ENCODE measurements at regions not wholly inside any gene's neighbourhood (a gene's known extent, or its start where the extent isn't known, plus 50 kb on each side); places are given as distances from the start of the nearest gene placed in this dataset.

- TF ChIP-seq CTCF (IDR thresholded peaks at IDR 0.05), result no peak
- intact Hi-C loops (cut with DNase I), result no loop called here
- H3K27ac ChIP-seq, result no peak overlapping the region
- no peaks in the 10 kb centered on the region for H3K27me3 ChIP-seq (ENCODE audit: low read depth)
- H3K4me1 ChIP-seq, result no peaks in the 10 kb centered on the region
- no peaks in the 10 kb centered on the region for H3K36me3 ChIP-seq
- DNase-seq (no peak), ATAC-seq (no peak)
- H3K4me3 ChIP-seq, result no peak overlapping the region
- no peaks in the 10 kb centered on the region for H3K9me3 ChIP-seq
Observed at GRCh38 chr13:64847767-64848166, 2382.4 kb downstream of the PCDH9 start.

- Histone ChIP-seq H3K27ac (no peak overlapping the region), H3K9me3 (no peaks in the 10 kb centered on the region), H3K4me3 (no peak overlapping the region), H3K4me1 (no peaks in the 10 kb centered on the region), H3K36me3 (no peaks in the 10 kb centered on the region), H3K27me3 (ENCODE audit: low read depth) (no peaks in the 10 kb centered on the region)
- DNase-seq (no peak), ATAC-seq (no peak)
- no peak for TF ChIP-seq CTCF (IDR thresholded peaks at IDR 0.05)
- intact Hi-C loops (cut with DNase I), result no loop called here
Observed at GRCh38 chr13:64845110-64845509, 2385.0 kb downstream of the PCDH9 start.

- intact Hi-C loops (cut with DNase I), result no loop called here
- Histone ChIP-seq H3K9me3 (no peaks in the 10 kb centered on the region), H3K27ac (no peak overlapping the region), H3K4me1 (no peaks in the 10 kb centered on the region), H3K36me3 (no peaks in the 10 kb centered on the region), H3K27me3 (ENCODE audit: low read depth) (no peaks in the 10 kb centered on the region), H3K4me3 (no peak overlapping the region)
- ATAC-seq, result no peak
- DNase-seq, result no peak
- TF ChIP-seq CTCF (IDR thresholded peaks at IDR 0.05), result no peak
Observed at GRCh38 chr13:64819081-64819480, 2411.1 kb downstream of the PCDH9 start.

- Histone ChIP-seq H3K27ac (no peak overlapping the region), H3K4me3 (no peak overlapping the region), H3K9me3 (no peaks in the 10 kb centered on the region), H3K4me1 (no peaks in the 10 kb centered on the region), H3K27me3 (ENCODE audit: low read depth) (no peaks in the 10 kb centered on the region), H3K36me3 (no peaks in the 10 kb centered on the region)
- DNase-seq (no peak), ATAC-seq (no peak)
- no peak for TF ChIP-seq CTCF (IDR thresholded peaks at IDR 0.05)
- intact Hi-C loops (cut with DNase I), result no loop called here
Observed at GRCh38 chr13:64817691-64818090, 2412.4 kb downstream of the PCDH9 start.

- no peak for TF ChIP-seq CTCF (IDR thresholded peaks at IDR 0.05)
- Histone ChIP-seq H3K4me3 (no peak overlapping the region), H3K27me3 (ENCODE audit: low read depth) (no peaks in the 10 kb centered on the region), H3K4me1 (no peaks in the 10 kb centered on the region), H3K36me3 (no peaks in the 10 kb centered on the region), H3K9me3 (no peaks in the 10 kb centered on the region), H3K27ac (no peak overlapping the region)
- no peak for DNase-seq
- ATAC-seq, result no peak
- intact Hi-C loops (cut with DNase I), result no loop called here
Observed at GRCh38 chr13:64810750-64811149, 2419.4 kb downstream of the PCDH9 start.

- Histone ChIP-seq H3K36me3 (no peaks in the 10 kb centered on the region), H3K27ac (no peak overlapping the region), H3K4me3 (no peak overlapping the region), H3K4me1 (no peaks in the 10 kb centered on the region), H3K27me3 (ENCODE audit: low read depth) (no peaks in the 10 kb centered on the region), H3K9me3 (no peaks in the 10 kb centered on the region)
- TF ChIP-seq CTCF (IDR thresholded peaks at IDR 0.05), result no peak
- no peak for ATAC-seq
- intact Hi-C loops (cut with DNase I), result no loop called here
- DNase-seq, result no peak
Observed at GRCh38 chr13:64808704-64809103, 2421.4 kb downstream of the PCDH9 start.

Measured in lower lobe of right lung (tissue), 2 donors.